ENCODE measurements at regions not wholly inside any gene's neighbourhood (a gene's known extent, or its start where the extent isn't known, plus 50 kb on each side); places are given as distances from the start of the nearest gene placed in this dataset.

GRCh38 chr1:182245040-182245439, 146.6 kb downstream of the GLUL start:
- TF ChIP-seq, protein P1, sequence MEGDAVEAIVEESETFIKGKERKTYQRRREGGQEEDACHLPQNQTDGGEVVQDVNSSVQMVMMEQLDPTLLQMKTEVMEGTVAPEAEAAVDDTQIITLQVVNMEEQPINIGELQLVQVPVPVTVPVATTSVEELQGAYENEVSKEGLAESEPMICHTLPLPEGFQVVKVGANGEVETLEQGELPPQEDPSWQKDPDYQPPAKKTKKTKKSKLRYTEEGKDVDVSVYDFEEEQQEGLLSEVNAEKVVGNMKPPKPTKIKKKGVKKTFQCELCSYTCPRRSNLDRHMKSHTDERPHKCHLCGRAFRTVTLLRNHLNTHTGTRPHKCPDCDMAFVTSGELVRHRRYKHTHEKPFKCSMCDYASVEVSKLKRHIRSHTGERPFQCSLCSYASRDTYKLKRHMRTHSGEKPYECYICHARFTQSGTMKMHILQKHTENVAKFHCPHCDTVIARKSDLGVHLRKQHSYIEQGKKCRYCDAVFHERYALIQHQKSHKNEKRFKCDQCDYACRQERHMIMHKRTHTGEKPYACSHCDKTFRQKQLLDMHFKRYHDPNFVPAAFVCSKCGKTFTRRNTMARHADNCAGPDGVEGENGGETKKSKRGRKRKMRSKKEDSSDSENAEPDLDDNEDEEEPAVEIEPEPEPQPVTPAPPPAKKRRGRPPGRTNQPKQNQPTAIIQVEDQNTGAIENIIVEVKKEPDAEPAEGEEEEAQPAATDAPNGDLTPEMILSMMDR (IDR thresholded peaks at IDR 0.05) = no peak
- TF ChIP-seq POLR2A (IDR thresholded peaks at IDR 0.05) (no peak), POLR2AphosphoS5 (IDR thresholded peaks at IDR 0.05; ENCODE audit: insufficient read depth in 1 of 2, low read depth in 1 of 2) (no peak)

Data from vagina (tissue), 2 donors.